ENCODE measurements at regions not wholly inside any gene's neighbourhood (a gene's known extent, or its start where the extent isn't known, plus 50 kb on each side); places are given as distances from the start of the nearest gene placed in this dataset.

GRCh38 chr5:106017243-106017857 lies 1653.4 kb downstream of the EFNA5 start:
- TF ChIP-seq CTCF (IDR thresholded peaks at IDR 0.05) (no peak), POLR2A (IDR thresholded peaks at IDR 0.05) (no peak), POLR2AphosphoS5 (IDR thresholded peaks at IDR 0.05) (no peak), EP300 (IDR thresholded peaks at IDR 0.05) (no peak)
